ENCODE measurements at regions not wholly inside any gene's neighbourhood (a gene's known extent, or its start where the extent isn't known, plus 50 kb on each side); places are given as distances from the start of the nearest gene placed in this dataset.
"Not testable (repeated sequence)": the region's sequence is repeated elsewhere in the genome, so short reads cannot be mapped to it uniquely, and the experiment has no call there.

DNA sequence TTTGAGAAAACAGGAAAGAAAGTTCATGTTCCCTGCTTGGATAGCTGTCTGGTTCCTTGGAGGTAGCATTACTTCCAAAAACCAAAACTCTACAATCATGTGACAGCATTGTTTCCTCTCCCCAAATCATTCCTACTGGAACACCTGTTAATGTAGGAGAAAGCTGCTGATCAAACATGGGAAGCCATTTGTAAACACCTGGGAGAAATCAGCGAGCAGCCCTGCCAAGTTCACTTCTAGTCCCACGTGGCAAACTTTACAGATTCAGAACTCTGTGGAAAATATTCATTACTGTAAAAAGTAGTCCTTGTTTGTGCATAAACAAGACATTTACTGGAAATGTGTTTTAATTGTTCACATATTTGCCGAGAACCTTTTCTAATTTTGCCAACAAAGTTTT is 275.5 kb upstream of the AZI2 start:
- Mint-ChIP-seq H3K4me3 (no peak overlapping the region), H3K9me3 (no peaks in the 10 kb centered on the region), H3K4me1 (ENCODE audit: low read depth) (no peaks in the 10 kb centered on the region), H3K36me3 (ENCODE audit: low read depth) (no peaks in the 10 kb centered on the region), H3K27ac (no peak overlapping the region), H3K27me3 (no peaks in the 10 kb centered on the region)
- CTCF ChIA-PET, result no interaction called here
- POLR2A ChIA-PET, result no interaction called here
- H3K4me1 ChIP-seq (ENCODE audit: insufficient read depth, low read length), result no peaks in the 10 kb centered on the region
- TF ChIP-seq, protein P1, sequence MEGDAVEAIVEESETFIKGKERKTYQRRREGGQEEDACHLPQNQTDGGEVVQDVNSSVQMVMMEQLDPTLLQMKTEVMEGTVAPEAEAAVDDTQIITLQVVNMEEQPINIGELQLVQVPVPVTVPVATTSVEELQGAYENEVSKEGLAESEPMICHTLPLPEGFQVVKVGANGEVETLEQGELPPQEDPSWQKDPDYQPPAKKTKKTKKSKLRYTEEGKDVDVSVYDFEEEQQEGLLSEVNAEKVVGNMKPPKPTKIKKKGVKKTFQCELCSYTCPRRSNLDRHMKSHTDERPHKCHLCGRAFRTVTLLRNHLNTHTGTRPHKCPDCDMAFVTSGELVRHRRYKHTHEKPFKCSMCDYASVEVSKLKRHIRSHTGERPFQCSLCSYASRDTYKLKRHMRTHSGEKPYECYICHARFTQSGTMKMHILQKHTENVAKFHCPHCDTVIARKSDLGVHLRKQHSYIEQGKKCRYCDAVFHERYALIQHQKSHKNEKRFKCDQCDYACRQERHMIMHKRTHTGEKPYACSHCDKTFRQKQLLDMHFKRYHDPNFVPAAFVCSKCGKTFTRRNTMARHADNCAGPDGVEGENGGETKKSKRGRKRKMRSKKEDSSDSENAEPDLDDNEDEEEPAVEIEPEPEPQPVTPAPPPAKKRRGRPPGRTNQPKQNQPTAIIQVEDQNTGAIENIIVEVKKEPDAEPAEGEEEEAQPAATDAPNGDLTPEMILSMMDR (IDR thresholded peaks at IDR 0.05), result no peak
- intact Hi-C loops (cut with DNase I, micrococcal nuclease), result no loop called here
- no peaks in the 10 kb centered on the region for H3K27me3 ChIP-seq (ENCODE audit: control insufficient read depth in 1 of 2, insufficient read depth in 2 of 2, low read length in 2 of 2)
- no peaks in the 10 kb centered on the region for H3K36me3 ChIP-seq (ENCODE audit: insufficient read depth, low read length)
- no peak overlapping the region for H3K27ac ChIP-seq (ENCODE audit: low read depth in 1 of 2, low read length in 2 of 2)
- no peak for ATAC-seq (ENCODE audit: poor library complexity)
- H3K4me3 ChIP-seq (ENCODE audit: low read length), result no peak overlapping the region
- no peak for DNase-seq
- no peaks in the 10 kb centered on the region for H3K9me3 ChIP-seq (ENCODE audit: control insufficient read depth in 1 of 2, insufficient read depth in 1 of 2, low read length in 2 of 2)

DNA sequence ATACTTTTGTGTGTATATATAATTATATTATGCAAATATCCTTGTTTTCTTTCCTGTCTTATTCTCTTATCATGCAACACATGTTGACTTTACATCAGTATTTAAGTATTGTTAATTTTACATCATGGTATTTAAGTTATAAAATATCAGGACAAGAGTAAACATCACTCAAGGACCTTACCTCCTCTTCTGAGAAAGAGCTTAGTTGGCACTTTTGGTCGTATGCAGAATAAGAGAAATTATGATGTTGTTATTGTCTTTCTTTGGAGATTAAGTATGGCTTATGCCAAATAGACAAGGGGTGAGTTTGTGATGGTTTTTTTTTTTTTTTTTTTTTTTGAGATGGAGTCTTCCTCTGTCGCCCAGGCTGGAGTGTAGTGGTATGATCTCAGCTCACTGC is 279.2 kb upstream of the AZI2 start:
- H3K27ac Mint-ChIP-seq; CTCF ChIA-PET; ATAC-seq (ENCODE audit: poor library complexity); H3K9me3 Mint-ChIP-seq; H3K36me3 ChIP-seq (ENCODE audit: insufficient read depth, low read length); H3K4me1 ChIP-seq (ENCODE audit: insufficient read depth, low read length); H3K27ac ChIP-seq (ENCODE audit: low read depth in 1 of 2, low read length in 2 of 2); H3K27me3 Mint-ChIP-seq; H3K9me3 ChIP-seq (ENCODE audit: control insufficient read depth in 1 of 2, insufficient read depth in 1 of 2, low read length in 2 of 2); H3K4me1 Mint-ChIP-seq (ENCODE audit: low read depth); DNase-seq; H3K27me3 ChIP-seq (ENCODE audit: control insufficient read depth in 1 of 2, insufficient read depth in 2 of 2, low read length in 2 of 2); H3K36me3 Mint-ChIP-seq (ENCODE audit: low read depth); H3K4me3 Mint-ChIP-seq; H3K4me3 ChIP-seq (ENCODE audit: low read length); POLR2A ChIA-PET; intact Hi-C loops (cut with DNase I, micrococcal nuclease): not testable (repeated sequence)

DNA sequence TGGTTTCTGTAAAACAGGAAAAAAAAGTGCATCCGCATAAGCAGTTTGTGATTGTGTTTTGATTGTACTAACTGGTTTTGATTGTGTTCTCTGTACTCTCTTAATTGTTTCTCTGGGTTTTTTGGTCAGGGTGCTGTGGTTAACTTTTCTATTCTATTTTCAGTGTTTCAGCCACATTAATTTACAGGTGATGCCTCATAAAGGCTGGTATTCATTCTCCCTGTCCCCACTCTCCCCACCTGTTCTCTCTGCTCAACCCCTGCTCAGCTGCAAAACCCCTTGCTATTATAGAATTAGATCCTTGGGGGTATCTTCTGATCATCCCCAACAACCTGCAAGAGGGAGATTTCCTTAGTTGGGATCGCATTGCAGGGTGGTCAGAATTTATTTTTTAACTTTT is 285.4 kb upstream of the AZI2 start:
- intact Hi-C loops (cut with DNase I, micrococcal nuclease), result no loop called here
- DNase-seq, result no peak
- ATAC-seq (ENCODE audit: poor library complexity), result no peak
- no peak overlapping the region for H3K27ac ChIP-seq (ENCODE audit: low read depth in 1 of 2, low read length in 2 of 2)
- Mint-ChIP-seq H3K27me3 (no peaks in the 10 kb centered on the region), H3K36me3 (ENCODE audit: low read depth) (no peaks in the 10 kb centered on the region), H3K4me3 (no peak overlapping the region), H3K9me3 (no peaks in the 10 kb centered on the region), H3K4me1 (ENCODE audit: low read depth) (no peaks in the 10 kb centered on the region), H3K27ac (no peak overlapping the region)
- POLR2A ChIA-PET, result no interaction called here
- H3K4me3 ChIP-seq (ENCODE audit: low read length), result no peak overlapping the region
- CTCF ChIA-PET, result no interaction called here
- TF ChIP-seq, protein P1 (IDR thresholded peaks at IDR 0.05), result no peak
- no peaks in the 10 kb centered on the region for H3K36me3 ChIP-seq (ENCODE audit: insufficient read depth, low read length)
- no peaks in the 10 kb centered on the region for H3K4me1 ChIP-seq (ENCODE audit: insufficient read depth, low read length)
- no peaks in the 10 kb centered on the region for H3K9me3 ChIP-seq (ENCODE audit: control insufficient read depth in 1 of 2, insufficient read depth in 1 of 2, low read length in 2 of 2)
- no peaks in the 10 kb centered on the region for H3K27me3 ChIP-seq (ENCODE audit: control insufficient read depth in 1 of 2, insufficient read depth in 2 of 2, low read length in 2 of 2)

- Mint-ChIP-seq H3K27ac (no peak overlapping the region), H3K4me3 (no peak overlapping the region), H3K4me1 (ENCODE audit: low read depth) (no peaks in the 10 kb centered on the region), H3K27me3 (no peaks in the 10 kb centered on the region), H3K9me3 (no peaks in the 10 kb centered on the region), H3K36me3 (ENCODE audit: low read depth) (no peaks in the 10 kb centered on the region)
- H3K27me3 ChIP-seq (ENCODE audit: control insufficient read depth in 1 of 2, insufficient read depth in 2 of 2, low read length in 2 of 2), result no peaks in the 10 kb centered on the region
- TF ChIP-seq, protein P1 (IDR thresholded peaks at IDR 0.05), result no peak
- no peaks in the 10 kb centered on the region for H3K9me3 ChIP-seq (ENCODE audit: control insufficient read depth in 1 of 2, insufficient read depth in 1 of 2, low read length in 2 of 2)
- no peak for ATAC-seq (ENCODE audit: poor library complexity)
- CTCF ChIA-PET, result no interaction called here
- no peak overlapping the region for H3K4me3 ChIP-seq (ENCODE audit: low read length)
- no peak for DNase-seq
- H3K36me3 ChIP-seq (ENCODE audit: insufficient read depth, low read length), result no peaks in the 10 kb centered on the region
- no peak overlapping the region for H3K27ac ChIP-seq (ENCODE audit: low read depth in 1 of 2, low read length in 2 of 2)
- POLR2A ChIA-PET, result no interaction called here
- no peaks in the 10 kb centered on the region for H3K4me1 ChIP-seq (ENCODE audit: insufficient read depth, low read length)
- intact Hi-C loops (cut with DNase I, micrococcal nuclease), result no loop called here
These were observed 289.1 kb upstream of the AZI2 start for GRCh38 chr3:28637742-28638141.
